B cell (primary cell): ENCODE measurements at regions not wholly inside any gene's neighbourhood (a gene's known extent, or its start where the extent isn't known, plus 50 kb on each side); places are given as distances from the start of the nearest gene placed in this dataset.

Source experiments
- ATAC-seq: fragments of 200-7000 bp; cut with Tn5 transposase; one replicate; pipeline ENCODE4 v1.10.0; 2021; ENCODE audit warnings: low read depth, mild to moderate bottlenecking, moderate number of reproducible peaks, moderate library complexity
- CTCF ChIA-PET: fragments of 350-600 bp; sonication (Branson Sonifier 250); formaldehyde crosslinking; loops from one replicate; lab custom pipeline; 2021; ENCODE audit warnings: antibody characterized with exemption, inconsistent platforms; lab: Charles Lee
- POLR2A ChIA-PET: fragments of 350-600 bp; sonication (Branson Sonifier 250); formaldehyde crosslinking; loops from one replicate; lab custom pipeline; 2021; ENCODE audit warnings: antibody characterized with exemption; lab: Charles Lee
- DNase-seq: peaks from one replicate; pipeline ENCODE4 v3.0.0; 2013
- H2AFZ ChIP-seq: 2 replicates; pipeline ENCODE4 v1.6.1; 2012; ENCODE audit warnings: mild to moderate bottlenecking, low read depth, low read length; ENCODE audit not compliant: insufficient read depth, poor library complexity, severe bottlenecking
- H3K27ac ChIP-seq, 2 donors: 1 replicate in 1 of 2; 2 replicates in 1 of 2; pipeline ENCODE4 v1.5.1; 2012 to 2013; ENCODE audit warnings: low read length in 2 of 2, mild to moderate bottlenecking in 2 of 2, moderate library complexity in 1 of 2
- H3K27me3 ChIP-seq, 4 experiments: fragments of 200-600 bp in 1 of 4; sonication (generic) in 1 of 4; replicated peaks in 1 of 4; 1 replicate in 2 of 4; 2 replicates in 2 of 4; pipeline versions ENCODE4 v1.6.1 to v1.7.0; 2013 to 2016; ENCODE audit warnings: low read length in 3 of 4, mild to moderate bottlenecking in 2 of 4, mixed read lengths in 1 of 4, moderate library complexity in 1 of 4; ENCODE audit not compliant: insufficient read depth in 4 of 4, control insufficient read depth in 3 of 4; ENCODE audit errors: control extremely low read depth in 1 of 4
- H3K36me3 ChIP-seq, 2 experiments: replicated peaks in 1 of 2; 1 replicate in 1 of 2; 2 replicates in 1 of 2; pipeline versions ENCODE4 v1.6.1 to v1.7.1; 2013; ENCODE audit warnings: low read length in 1 of 2; ENCODE audit not compliant: insufficient read depth in 2 of 2, control insufficient read depth in 1 of 2; ENCODE audit errors: control extremely low read depth in 1 of 2, extremely low read depth in 1 of 2
- H3K4me1 ChIP-seq, 2 donors: fragments of 200-600 bp in 1 of 2; sonication (generic) in 1 of 2; 1 replicate in 1 of 2; 2 replicates in 1 of 2; pipeline versions ENCODE4 v1.5.1 to v1.6.1; 2013 to 2017; ENCODE audit warnings: low read length in 2 of 2; ENCODE audit not compliant: control insufficient read depth in 2 of 2, insufficient read depth in 2 of 2
- H3K4me2 ChIP-seq: replicated peaks from 2 replicates; pipeline ENCODE3; 2012; ENCODE audit warnings: mild to moderate bottlenecking, low read depth, low read length; ENCODE audit not compliant: poor library complexity, severe bottlenecking
- H3K4me3 ChIP-seq, 5 experiments: fragments of 200-600 bp in 1 of 5; sonication (generic) in 1 of 5; 1 replicate in 3 of 5; 2 replicates in 2 of 5; pipeline versions ENCODE4 v1.5.1 to v1.7.0; 2011 to 2016; ENCODE audit warnings: low read length in 4 of 5, mild to moderate bottlenecking in 4 of 5, low read depth in 2 of 5, control low read depth in 1 of 5, moderate library complexity in 1 of 5; ENCODE audit not compliant: insufficient read depth in 1 of 5; ENCODE audit errors: control extremely low read depth in 1 of 5, extremely low read depth in 1 of 5
- H3K79me2 ChIP-seq: fragments of 200-600 bp; sonication (generic); one replicate; pipeline ENCODE4 v1.6.0; 2016; ENCODE audit warnings: low read length; ENCODE audit not compliant: control insufficient read depth, insufficient read depth
- H3K9ac ChIP-seq: fragments of 200-600 bp; sonication (generic); 2 replicates; pipeline ENCODE4 v1.6.1; 2017; ENCODE audit warnings: mild to moderate bottlenecking, low read length, moderate library complexity
- H3K9me3 ChIP-seq, 3 donors: one replicate each; pipeline versions ENCODE4 v1.6.1 to v1.7.1; 2013; ENCODE audit warnings: low read length in 2 of 3; ENCODE audit not compliant: control insufficient read depth in 2 of 3, insufficient read depth in 1 of 3; ENCODE audit errors: control extremely low read depth in 1 of 3
- H4K20me1 ChIP-seq: 2 replicates; pipeline ENCODE4 v1.6.0; 2012; ENCODE audit warnings: mild to moderate bottlenecking, low read length; ENCODE audit not compliant: insufficient read depth, control insufficient read depth, poor library complexity, severe bottlenecking
- H3K27ac Mint-ChIP-seq: one replicate; pipeline ENCODE4 v1.8.0; 2021; ENCODE audit warnings: mixed read lengths
- H3K27me3 Mint-ChIP-seq: one replicate; pipeline ENCODE4 v1.8.0; 2021; ENCODE audit warnings: mixed read lengths
- H3K4me1 Mint-ChIP-seq: one replicate; pipeline ENCODE4 v1.8.0; 2021; ENCODE audit warnings: mixed read lengths
- H3K4me3 Mint-ChIP-seq: one replicate; pipeline ENCODE4 v1.8.0; 2021; ENCODE audit warnings: mixed read lengths
- H3K9me3 Mint-ChIP-seq: one replicate; pipeline ENCODE4 v1.8.0; 2022; ENCODE audit warnings: mixed read lengths; ENCODE audit not compliant: insufficient read depth
- CTCF ChIP-seq: fragments of 200-600 bp; IDR thresholded peaks from one replicate; pipeline ENCODE4 v1.8.0; 2022; ENCODE audit warnings: antibody characterized with exemption, mild to moderate bottlenecking
- EZH2 ChIP-seq: IDR thresholded peaks from 2 replicates; pipeline ENCODE4 v1.6.1; 2012; ENCODE audit warnings: borderline replicate concordance, low read depth, mild to moderate bottlenecking, moderate library complexity, low read length; ENCODE audit not compliant: insufficient read depth, poor library complexity, severe bottlenecking
- WGBS: methylation state at CpG from one replicate; pipeline ENCODE4 v1.1.5; 2013; ENCODE audit warnings: missing lambda C conversion rate; ENCODE audit not compliant: insufficient coverage; 5-methylcytosine and 5-hydroxymethylcytosine counted together
- intact Hi-C: fragments of 100-400 bp; cut with micrococcal nuclease; formaldehyde crosslinking; loops from one replicate; pipeline ENCODE4 v1.10.0; 2022

GRCh38 chr5:54624805-54625568 lies 107.4 kb downstream of the SNX18 start:
- TF ChIP-seq EZH2 (no peak), CTCF (no peak)
- intact Hi-C loops = no loop called here
- Histone ChIP-seq H3K4me2 (peak overlapping the region; percentile 35), H3K27me3 (no peaks in the 10 kb centered on the region), H3K4me1 (peaks cover 18 to 20% of the 10 kb centered on the region in 2 donors), H3K79me2 (no peaks in the 10 kb centered on the region), H3K9ac (no peak overlapping the region), H2AFZ (no peak overlapping the region), H3K9me3 (peaks cover 0 to 7% (median 2%) of the 10 kb centered on the region in 3 donors), H3K36me3 (no peaks in the 10 kb centered on the region), H3K27ac (no peak overlapping the region), H3K4me3 (no peak overlapping the region), H4K20me1 (no peaks in the 10 kb centered on the region)
- H3K4me3 Mint-ChIP-seq = peak overlapping the region; percentile 7
- no peak overlapping the region for H3K27ac Mint-ChIP-seq
- H3K4me1 Mint-ChIP-seq = peaks cover 44% of the 10 kb centered on the region
- WGBS = 100% methylated on average over 4 of the region's 9 CpGs
- H3K27me3 Mint-ChIP-seq = no peaks in the 10 kb centered on the region
- CTCF ChIA-PET = interaction anchor here (0.7 to 2.2 kb wide), 5 partner anchors 13 to 220 kb away, joined by 3 to 5 read pairs (median 3); no protein-coding TSS in a partner anchor
- DNase-seq (peak; percentile 45), ATAC-seq (peak; percentile 54)
- H3K9me3 Mint-ChIP-seq = no peaks in the 10 kb centered on the region
- POLR2A ChIA-PET = no interaction called here

GRCh38 chr5:54621709-54622108 lies 104.2 kb downstream of the SNX18 start:
- Mint-ChIP-seq H3K4me3 (no peak overlapping the region), H3K9me3 (peaks cover 2% of the 10 kb centered on the region)
- 100% methylated on average over 2 of the region's 5 CpGs for WGBS

More at GRCh38 chr5:54621709-54622108, 104.2 kb downstream of the SNX18 start:
- no peak for ATAC-seq
- Histone ChIP-seq H3K4me2 (no peak overlapping the region), H3K79me2 (no peaks in the 10 kb centered on the region), H3K4me1 (peaks cover 20 to 22% of the 10 kb centered on the region in 2 donors), H3K9me3 (peaks cover 0 to 5% (median 0%) of the 10 kb centered on the region in 3 donors), H4K20me1 (no peaks in the 10 kb centered on the region), H3K9ac (no peak overlapping the region), H3K27me3 (no peaks in the 10 kb centered on the region), H2AFZ (no peak overlapping the region), H3K27ac (no peak overlapping the region), H3K4me3 (no peak overlapping the region), H3K36me3 (no peaks in the 10 kb centered on the region)
- intact Hi-C loops = no loop called here
- H3K4me1 Mint-ChIP-seq = peaks cover 47% of the 10 kb centered on the region
- ChIA-PET POLR2A (no interaction called here), CTCF (no interaction called here)
- no peak for DNase-seq
- no peak overlapping the region for H3K27ac Mint-ChIP-seq
- no peak for TF ChIP-seq CTCF
- no peak for TF ChIP-seq EZH2
- no peaks in the 10 kb centered on the region for H3K27me3 Mint-ChIP-seq
